ENCODE measurements at regions not wholly inside any gene's neighbourhood (a gene's known extent, or its start where the extent isn't known, plus 50 kb on each side); places are given as distances from the start of the nearest gene placed in this dataset.

DNA sequence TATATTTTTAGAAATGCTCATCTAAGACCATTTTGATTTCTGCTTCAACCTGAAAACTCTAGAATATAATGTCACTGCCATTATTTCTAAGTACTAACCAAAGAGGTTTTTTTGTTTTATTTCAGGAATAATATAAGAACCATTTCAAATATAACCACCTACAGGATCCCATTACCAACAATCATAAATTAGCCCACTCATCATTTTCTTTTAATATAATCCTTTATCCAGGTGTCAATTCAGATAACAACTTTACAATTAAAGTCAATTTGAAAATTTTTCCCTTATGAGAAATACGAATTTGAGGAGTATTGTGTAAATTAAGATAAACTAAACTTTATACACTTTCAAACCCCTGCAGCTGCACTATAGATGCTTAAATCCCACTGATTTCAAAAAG lies 1043.0 kb upstream of the CNTN5 start:
- TF ChIP-seq NCOA1 (IDR thresholded peaks at IDR 0.05; ENCODE audit: low read depth) (no peak), NFYB (IDR thresholded peaks at IDR 0.05; ENCODE audit: extremely low read depth, insufficient read length) (no peak), ATF7 (IDR thresholded peaks at IDR 0.05) (no peak), SMAD4 (CRISPR knock-in tag; conservative IDR thresholded peaks at IDR 0.05) (no peak), ZKSCAN8 (CRISPR knock-in tag; IDR thresholded peaks at IDR 0.05) (no peak), MAZ (CRISPR knock-in tag; conservative IDR thresholded peaks at IDR 0.05 in 1 of 2, IDR thresholded peaks at IDR 0.05 in 1 of 2) (no peak), ZNF146 (CRISPR knock-in tag; IDR thresholded peaks at IDR 0.05; ENCODE audit: unreplicated experiment) (no peak), HDAC2 (IDR thresholded peaks at IDR 0.05) (no peak), EZH2 (IDR thresholded peaks at IDR 0.05; ENCODE audit: borderline replicate concordance, low read depth, low read length) (no peak), EGR1 (conservative IDR thresholded peaks at IDR 0.05) (no peak), POLR2B (IDR thresholded peaks at IDR 0.05; ENCODE audit: low read depth, partially characterized antibody) (no peak)
- TF ChIP-seq, protein P1, sequence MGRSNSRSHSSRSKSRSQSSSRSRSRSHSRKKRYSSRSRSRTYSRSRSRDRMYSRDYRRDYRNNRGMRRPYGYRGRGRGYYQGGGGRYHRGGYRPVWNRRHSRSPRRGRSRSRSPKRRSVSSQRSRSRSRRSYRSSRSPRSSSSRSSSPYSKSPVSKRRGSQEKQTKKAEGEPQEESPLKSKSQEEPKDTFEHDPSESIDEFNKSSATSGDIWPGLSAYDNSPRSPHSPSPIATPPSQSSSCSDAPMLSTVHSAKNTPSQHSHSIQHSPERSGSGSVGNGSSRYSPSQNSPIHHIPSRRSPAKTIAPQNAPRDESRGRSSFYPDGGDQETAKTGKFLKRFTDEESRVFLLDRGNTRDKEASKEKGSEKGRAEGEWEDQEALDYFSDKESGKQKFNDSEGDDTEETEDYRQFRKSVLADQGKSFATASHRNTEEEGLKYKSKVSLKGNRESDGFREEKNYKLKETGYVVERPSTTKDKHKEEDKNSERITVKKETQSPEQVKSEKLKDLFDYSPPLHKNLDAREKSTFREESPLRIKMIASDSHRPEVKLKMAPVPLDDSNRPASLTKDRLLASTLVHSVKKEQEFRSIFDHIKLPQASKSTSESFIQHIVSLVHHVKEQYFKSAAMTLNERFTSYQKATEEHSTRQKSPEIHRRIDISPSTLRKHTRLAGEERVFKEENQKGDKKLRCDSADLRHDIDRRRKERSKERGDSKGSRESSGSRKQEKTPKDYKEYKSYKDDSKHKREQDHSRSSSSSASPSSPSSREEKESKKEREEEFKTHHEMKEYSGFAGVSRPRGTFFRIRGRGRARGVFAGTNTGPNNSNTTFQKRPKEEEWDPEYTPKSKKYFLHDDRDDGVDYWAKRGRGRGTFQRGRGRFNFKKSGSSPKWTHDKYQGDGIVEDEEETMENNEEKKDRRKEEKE (IDR thresholded peaks at IDR 0.05; ENCODE audit: borderline replicate concordance in 1 of 2, control insufficient read depth in 1 of 2, low read depth in 2 of 2, low read length in 1 of 2), result no peak

Data from K562 (cell line).